ENCODE measurements at regions not wholly inside any gene's neighbourhood (a gene's known extent, or its start where the extent isn't known, plus 50 kb on each side); places are given as distances from the start of the nearest gene placed in this dataset.

DNA sequence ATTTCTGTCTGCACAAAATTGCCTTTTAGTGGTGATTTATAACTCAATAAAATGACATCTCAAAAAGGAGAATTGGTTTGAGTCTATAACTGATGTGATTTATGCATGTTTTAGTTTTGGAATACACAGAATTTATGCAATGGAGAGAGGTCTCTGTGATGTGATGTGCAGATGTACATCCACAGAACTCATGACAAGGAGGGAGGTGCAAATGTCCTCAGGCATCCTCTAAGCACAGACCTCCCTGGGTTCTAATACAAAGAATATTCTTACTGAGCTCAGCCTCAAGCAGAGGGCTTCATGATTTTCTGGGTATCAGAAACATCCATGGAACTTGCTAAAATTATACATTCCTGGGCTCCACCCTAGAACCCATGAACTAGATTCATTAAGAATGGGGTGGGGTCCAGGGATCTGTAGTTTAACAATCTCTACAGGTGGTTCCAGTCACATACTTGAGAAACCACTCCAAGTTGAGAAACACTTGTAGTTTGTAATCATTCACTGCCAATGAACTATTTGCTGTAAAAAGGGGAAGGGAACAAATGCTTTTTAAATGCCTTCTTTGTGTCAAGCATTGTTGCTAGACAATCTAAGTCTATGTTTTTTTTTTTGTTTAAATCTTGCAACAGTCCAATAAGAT, 60.2 kb upstream of the NEDD9 start:
- DNase-seq: no peak

DNA sequence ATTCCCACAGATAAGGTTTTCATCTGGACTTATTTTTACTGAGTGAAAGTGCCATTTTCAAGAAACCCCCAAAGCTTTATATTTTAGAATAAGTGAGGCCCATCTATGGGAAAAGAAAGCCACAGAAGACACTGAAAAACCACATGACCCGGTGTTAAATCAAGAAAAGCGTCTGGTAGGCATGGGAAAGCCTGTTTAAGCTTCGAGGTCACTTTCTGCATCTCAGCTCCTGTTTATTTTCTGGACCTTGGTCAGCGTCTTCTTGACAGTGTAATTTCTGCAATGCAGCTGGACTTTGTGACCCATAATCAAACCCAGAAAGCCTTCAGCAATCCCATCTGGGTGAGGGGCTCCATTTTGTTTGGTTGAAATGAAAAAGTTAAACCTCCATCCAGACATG, 59.6 kb upstream of the NEDD9 start:
- no peak for DNase-seq

DNA sequence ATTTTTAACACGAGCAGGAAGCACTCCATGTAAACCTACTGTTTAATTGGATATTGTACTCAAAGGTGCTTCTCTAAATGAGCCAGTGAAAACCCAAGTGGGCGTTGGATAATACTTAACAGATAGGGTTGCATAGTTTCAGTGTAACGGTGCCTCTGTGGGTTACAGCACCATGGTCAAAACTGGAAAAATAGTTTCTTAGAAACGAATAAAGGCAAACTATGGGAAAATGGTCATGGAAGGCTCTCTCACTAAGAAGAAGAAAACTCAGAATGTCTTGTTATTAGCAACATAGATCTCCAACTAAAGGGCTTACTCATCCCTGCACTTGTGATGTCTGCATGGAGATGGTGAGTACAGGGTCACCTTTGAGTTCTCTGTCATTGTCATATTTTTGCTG, 59.1 kb upstream of the NEDD9 start:
- DNase-seq: no peak

DNA sequence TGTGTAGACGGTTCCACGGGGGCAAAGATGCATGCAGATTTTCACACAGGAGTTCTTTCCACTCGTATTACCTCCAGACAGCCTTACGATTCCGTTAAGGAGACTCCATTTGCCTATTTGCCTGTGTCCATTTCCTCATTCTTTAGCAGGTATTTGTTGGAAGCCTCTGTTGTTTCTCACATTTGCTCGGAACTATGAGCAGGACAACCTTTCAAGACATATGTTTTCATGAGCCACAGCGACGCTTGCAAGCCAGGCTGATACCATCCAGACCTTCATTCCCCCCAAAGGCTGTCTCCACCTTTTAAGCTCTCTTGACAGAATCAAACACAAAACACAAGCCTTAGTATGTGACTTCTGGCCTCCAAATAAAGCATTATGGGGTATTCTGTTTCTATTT, 57.6 kb upstream of the NEDD9 start:
- DNase-seq: no peak

- DNase-seq: no peak
Measured at GRCh38 chr6:11288065-11288464, 55.6 kb upstream of the NEDD9 start.

GRCh38 chr6:11284996-11285395, 52.5 kb upstream of the NEDD9 start:
- no peak for DNase-seq

DNA sequence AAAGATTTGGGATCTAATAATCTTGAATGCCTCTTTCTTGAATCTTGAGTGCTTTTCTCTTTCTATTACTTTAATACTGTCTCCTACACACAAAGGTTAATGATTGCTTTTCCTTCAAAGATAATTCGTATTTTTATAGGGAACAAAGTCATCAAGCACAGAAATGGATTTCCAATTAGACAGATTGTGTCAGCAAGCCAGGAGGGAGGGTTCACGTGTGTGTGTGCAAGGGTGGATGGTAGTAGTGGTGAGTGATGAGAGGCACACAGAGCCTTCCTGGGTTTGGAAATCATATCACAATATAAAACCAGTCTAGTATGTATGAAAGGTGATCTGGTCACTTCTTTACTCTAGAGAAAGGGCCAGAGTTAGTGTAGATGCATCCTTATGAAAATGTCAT, 51.2 kb upstream of the NEDD9 start:
- DNase-seq: no peak

GRCh38 chr6:11282875-11283274, 50.4 kb upstream of the NEDD9 start:
- DNase-seq: no peak

Measured in femur (tissue), 1 donor.